ENCODE measurements at regions not wholly inside any gene's neighbourhood (a gene's known extent, or its start where the extent isn't known, plus 50 kb on each side); places are given as distances from the start of the nearest gene placed in this dataset.
"Not testable (repeated sequence)": the region's sequence is repeated elsewhere in the genome, so short reads cannot be mapped to it uniquely, and the experiment has no call there.

DNA sequence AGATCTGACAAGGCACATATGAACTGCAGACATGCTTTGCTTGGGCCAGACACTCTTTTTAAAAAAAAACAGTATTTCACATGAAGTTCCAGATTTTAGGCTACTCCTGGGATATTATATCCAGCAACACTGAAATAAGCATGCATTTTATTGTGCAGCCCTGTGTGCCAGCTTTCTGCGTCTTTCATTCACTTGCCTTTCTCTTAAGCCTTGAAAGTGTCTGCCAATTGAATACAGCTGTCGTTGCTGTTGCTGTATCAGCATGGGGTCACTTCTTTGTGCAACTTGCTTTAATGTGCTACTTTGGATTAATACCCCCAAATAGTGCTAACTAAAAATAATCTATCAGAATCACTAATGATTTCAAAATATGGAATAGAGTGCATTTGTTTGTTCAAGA is 657.8 kb downstream of the SLITRK6 start:
- no peak for DNase-seq (ENCODE audit: low read depth in 3 of 3, low spot score in 2 of 3)

DNA sequence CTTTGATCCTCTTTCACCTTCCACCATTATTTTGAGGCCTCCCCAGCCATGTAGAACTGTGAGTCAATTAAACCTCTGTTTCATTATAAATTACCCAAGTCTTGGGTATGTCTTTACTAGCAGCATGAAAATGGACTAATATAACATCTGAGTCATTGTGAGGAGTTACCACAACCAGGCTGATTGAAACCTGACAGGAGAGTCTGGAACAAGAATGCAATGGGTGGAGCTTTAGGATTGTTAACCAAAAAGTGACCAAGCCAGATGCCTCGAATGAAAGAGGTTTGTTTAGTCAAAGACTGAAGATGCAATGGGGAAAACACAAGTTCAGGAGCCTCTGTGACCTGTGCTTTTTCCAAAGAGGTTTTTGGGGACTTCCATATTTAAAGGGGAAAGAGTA is 659.0 kb downstream of the SLITRK6 start:
- DNase-seq (ENCODE audit: low read depth in 3 of 3, low spot score in 2 of 3): no peak

DNA sequence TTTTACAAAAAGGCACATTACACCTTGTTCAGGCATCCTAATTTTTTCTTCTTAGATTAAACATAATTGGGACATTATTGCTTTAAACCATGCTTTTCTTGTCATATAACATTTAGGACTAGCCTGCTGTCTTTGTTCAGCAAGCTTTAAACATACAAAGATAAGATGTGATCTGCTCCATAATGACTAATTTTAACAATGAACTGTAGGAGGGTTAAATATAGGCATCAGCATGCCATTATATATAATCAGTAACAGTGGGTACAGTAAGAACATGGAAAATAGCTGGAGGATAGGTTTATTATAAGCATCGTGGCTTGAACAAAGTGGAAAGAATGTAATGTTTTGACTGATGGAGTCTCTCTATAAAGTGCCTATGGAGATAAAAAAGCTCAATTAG is 661.7 kb downstream of the SLITRK6 start:
- no peak for DNase-seq (ENCODE audit: low read depth in 3 of 3, low spot score in 2 of 3)

DNA sequence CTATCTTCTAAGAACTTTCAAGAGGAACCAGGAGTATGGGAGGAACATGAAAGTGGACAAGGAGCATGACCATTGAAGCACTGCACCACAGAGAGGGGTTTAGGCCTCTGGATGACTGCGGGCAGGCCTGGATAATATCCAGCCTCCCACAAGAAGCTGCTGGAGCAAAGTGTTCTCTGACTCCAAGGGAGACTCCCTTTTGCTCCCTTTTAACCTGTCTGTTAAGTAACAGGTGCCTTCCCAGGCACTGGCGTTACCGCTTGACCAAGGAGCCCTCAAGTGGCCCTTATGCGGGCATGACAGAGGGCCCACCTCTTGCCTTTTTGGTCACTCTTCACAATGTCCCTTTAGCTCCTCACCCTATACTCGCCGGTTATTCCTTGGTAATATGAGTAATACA is 666.2 kb downstream of the SLITRK6 start:
- no peak for DNase-seq (ENCODE audit: low read depth in 3 of 3, low spot score in 2 of 3)

DNA sequence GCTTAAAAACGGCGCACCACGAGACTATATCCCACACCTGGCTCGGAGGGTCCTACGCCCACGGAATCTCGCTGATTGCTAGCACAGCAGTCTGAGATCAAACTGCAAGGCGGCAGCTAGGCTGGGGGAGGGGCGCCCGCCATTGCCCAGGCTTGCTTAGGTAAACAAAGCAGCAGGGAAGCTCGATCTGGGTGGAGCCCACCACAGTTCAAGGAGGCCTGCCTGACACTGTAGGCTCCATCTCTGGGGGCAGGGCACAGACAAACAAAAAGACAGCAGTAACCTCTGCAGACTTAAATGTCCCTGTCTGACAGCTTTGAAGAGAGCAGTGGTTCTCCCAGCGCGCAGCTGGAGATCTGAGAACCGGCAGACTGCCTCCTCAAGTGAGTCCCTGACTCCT is 675.7 kb downstream of the SLITRK6 start:
- DNase-seq (ENCODE audit: low read depth in 3 of 3, low spot score in 2 of 3): not testable (repeated sequence)

DNA sequence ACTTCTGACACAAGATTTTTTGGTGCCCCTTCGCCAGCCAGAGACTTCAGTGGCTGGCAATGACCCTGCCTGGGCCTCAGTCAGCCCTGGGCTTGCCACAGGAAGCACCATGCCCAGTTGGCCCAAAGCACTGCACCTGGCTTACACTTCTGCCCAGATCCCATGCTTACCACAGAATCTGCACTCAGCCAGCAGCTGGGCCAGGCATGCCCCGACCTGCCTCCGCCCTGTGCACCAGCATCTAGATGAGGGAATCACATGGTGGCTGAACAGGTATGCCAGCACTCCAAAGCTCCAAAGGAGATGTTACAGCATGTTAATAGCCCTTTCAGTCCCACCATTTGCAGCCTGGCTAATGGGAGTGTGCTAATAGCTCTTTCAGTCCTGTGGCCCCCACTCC is 690.9 kb downstream of the SLITRK6 start:
- DNase-seq (ENCODE audit: low read depth in 3 of 3, low spot score in 2 of 3): no peak

DNA sequence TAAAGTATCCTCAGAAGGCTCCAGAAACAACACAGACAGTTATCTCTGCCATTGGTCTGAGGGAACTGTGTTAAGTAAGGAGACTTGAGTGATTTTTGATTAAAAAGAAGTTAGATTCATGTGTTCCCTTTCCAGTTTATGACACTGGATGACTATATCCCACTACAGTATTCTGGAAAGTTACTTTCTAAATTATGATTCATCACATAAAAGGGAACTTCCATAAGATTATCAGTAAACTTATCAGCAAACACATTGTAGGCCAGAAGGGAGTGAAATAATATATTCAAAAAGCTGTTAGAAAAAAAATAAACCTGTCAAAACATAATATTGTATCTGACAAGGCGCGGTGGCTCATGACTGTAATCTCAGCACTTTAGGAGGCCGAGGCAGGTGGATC is 700.0 kb downstream of the SLITRK6 start:
- DNase-seq (ENCODE audit: low read depth in 3 of 3, low spot score in 2 of 3): no peak

DNA sequence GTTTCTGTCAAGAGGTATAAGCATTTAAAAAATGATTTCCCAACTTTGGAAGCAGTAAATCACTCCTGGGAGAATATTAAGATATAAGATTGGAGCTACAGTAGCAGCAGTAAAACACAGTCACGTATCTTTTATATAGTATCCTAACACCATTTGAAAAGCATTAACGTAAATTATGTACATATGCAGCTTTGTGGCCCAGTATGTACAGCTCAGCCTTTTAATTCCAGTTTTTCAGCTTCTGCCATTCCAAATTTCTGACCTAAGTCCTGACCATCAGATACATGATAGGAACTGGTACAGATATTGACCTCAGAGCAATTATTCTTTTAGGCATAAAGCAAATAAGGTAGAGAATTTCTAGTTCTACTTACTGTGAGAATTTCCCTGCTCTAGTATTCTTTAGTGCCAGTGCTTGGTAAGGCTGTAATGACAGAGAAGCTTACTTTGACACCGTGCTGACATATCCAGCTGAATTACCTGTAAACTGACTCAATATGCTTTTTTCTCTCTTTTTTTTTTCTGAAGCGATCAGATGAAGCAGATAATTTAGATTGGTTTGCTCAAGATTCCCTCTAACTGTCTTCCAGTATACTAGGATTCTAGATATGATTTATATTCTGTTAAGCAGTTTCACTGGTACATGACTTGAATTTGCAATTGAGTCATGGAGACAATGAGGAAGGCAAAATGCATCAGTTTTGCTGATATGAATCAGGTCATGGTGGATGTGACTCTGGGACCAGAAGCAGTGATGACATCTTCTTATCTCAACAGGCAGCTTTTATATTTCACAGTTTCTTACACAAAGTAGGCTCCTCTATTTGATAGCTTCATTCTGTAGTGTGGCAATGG is 703.6 kb downstream of the SLITRK6 start:
- no peak for DNase-seq (ENCODE audit: low read depth in 3 of 3, low spot score in 2 of 3)

DNA sequence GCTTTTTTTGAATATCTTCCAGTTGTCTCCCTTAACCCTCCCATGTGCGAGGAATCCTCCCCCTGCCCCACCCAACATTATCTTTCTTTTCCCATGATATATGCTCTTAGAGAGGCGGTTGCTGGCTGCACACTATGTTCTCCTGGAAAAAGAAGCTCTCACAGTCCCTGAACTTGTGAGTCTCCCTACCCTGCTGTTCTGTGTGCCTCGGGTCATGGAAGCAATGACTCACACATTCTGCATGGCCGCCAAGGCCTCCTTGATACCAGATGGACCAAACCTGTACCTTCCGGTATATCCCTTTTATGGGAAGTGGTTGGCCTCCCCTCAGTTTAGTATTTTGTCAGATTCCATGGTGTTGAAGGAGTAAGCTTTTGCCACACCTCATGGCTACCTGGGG is 705.4 kb downstream of the SLITRK6 start:
- DNase-seq (ENCODE audit: low read depth in 3 of 3, low spot score in 2 of 3): no peak

DNA sequence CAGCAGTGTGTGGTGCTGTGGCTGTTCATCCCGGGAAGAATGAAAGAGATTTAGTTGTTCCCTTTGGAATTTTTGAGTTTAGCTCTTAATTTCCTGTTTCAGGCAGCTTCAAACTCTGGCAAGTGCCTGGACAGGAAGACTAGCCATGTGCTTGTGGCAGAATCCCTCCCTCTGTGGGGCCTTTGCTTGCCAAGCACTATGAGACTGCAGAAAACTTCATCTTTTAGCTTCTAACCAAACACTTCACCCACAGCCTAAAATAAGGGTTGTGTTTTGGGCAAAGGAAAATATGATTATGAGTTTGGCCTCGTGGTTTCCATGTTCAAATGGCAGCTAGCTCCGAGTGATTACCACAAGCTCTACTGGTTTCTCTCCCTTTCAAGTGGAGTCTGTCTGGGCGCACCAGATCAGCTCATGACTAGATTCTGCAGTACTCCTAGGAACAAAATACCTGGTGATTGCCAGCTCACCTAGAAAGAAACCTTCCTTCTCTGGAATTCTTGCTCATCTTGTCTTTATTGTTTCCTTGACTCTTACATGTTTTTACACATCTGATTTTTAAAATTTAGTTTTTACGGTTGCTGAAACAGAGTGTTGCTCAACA is 707.5 kb downstream of the SLITRK6 start:
- DNase-seq (ENCODE audit: low read depth in 3 of 3, low spot score in 2 of 3): no peak

DNA sequence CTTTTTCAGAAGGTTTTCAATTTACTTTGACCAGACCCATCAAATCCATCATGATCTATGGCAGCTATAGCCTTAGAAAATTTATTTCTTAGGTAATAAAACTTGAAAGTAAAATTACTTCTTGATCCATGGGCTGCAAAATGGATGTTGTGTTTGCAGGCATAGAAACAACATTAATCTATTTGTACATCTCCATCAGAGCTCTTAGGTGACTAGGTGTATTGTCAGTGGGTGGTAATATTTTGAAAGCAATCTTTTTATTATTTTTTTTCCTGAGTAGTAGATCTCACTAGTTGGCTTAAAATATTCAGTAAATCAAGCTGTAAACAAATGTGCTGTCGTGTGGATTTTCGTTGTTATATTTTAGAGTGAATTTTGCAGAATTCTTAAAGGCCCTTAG is 710.0 kb downstream of the SLITRK6 start:
- DNase-seq (ENCODE audit: low read depth in 3 of 3, low spot score in 2 of 3): no peak

DNA sequence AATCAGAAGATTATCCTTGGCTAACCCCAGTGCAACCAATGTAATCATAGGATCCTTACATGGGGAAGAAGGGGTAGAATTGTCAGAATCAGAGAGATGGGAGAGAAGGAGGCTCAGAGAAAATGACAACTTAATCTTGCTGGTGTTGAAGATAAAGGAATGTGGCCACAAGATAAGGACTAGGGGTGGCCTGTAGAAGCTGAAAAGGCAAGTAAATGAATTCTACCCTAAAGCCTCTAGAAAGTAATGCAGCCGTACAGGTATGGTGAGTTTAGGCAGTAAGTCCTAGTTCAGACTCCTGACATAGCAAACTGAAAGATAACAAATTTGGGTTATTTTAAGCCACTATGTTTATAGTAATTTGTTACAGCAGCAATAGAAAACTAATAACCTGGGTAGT is 718.5 kb downstream of the SLITRK6 start:
- DNase-seq (ENCODE audit: low read depth in 3 of 3, low spot score in 2 of 3): no peak

DNA sequence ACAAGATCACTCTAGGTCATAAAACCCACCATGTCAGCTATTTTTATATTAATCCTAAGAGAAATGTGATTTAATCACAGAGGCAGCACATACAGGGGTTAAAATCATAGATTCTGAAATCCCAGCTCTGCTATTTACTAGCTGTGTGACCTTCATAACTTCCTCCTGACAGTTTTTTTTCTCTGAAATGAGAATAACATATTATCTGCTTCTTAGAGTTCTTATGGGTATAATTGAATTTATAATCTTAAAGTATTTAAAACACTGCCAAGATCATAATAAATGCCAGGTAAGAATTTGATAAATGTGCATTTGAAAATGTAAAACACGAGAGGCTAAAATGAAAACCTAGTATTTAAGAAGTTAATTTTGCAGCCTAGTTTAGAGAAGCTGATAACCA is 722.9 kb downstream of the SLITRK6 start:
- no peak for DNase-seq (ENCODE audit: low read depth in 3 of 3, low spot score in 2 of 3)

DNA sequence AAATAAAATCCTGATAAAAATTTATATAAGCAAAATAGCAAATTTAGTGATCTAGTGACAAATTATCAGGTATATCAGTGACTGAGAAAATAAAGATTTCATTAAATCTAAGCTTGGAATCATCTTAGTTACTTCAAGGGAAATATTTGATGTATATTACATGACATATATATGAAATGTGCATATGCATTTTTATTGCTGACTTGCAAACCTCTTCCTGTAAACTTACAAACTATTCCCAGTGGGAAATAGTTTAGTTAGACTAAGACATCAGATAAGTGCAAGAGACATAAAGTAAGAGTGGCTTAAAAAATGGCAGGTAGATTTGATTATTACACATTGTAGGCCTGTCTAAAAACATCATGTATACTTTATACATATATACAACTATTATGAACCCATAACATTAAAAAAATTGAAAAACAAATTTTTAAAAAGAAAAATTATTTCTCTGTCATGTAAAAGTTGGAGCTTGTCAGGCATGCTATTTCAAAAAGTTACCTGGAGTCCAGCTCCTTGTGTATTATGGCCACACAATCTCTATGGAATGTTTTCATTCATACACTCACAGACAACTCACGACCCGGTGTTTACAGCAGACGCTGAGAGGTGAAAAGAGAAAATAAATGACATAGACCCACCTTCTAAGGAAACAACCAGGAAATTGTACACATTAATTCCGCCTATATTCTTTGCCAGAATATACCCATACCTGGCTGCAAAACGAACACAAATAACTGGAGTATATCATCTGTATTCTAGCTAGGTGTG is 724.5 kb downstream of the SLITRK6 start:
- no peak for DNase-seq (ENCODE audit: low read depth in 3 of 3, low spot score in 2 of 3)

DNA sequence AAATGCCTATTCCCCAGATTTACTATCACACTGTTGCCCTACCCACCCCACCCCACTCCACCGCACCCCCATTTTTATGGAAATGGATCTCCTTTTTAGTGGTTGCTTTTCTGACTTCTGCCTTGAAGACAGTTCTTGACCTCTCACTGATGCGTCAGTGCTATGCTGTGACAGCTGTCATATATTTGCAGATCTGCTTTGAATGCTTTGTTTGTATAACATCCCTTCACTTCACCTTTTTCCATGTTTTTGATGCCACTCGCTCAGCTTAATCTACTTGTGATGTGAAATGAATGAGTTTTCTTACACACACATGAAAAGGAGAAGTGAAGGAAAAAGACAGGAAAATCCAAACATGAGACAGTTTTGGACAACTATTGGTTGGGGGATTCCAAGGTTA is 731.0 kb downstream of the SLITRK6 start:
- no peak for DNase-seq (ENCODE audit: low read depth in 3 of 3, low spot score in 2 of 3)

DNA sequence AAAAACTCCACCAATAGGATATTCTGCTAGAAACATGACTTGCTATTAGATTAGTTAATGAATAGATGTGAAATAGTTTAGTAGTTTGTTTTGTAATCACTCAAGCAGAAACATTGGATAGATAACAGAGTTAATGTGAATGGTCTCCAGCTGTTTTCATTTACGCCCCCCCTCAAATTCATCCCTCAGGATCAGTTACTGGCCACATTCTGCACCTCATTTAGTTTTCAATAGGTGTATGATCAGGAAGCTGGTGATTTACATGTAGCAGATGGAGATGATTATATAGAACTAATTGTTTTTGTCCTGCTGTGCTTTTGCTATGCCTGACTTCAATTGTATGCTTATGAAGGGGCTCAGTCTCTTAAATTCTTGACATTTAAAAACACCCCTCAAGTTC is 759.0 kb downstream of the SLITRK6 start:
- DNase-seq (ENCODE audit: low read depth in 3 of 3, low spot score in 2 of 3): no peak

DNA sequence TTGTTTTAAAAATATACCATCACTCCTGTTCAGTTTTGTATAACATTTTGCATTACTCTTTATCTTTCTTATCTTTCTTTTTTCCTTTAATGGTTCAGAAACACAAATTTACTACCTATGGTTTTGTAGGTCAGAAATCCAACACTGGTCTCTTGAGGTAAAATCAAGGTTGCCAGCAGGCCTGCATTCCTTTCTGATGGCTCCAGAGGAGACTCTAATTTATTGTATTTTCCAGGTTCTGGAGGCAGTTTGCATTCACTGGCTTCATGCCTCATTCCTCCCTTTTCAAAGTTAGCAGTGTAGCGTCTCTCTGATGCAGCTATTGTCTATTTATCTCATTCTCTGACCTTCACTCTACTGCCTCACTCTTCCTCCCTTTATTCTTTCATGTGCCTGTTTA is 767.4 kb downstream of the SLITRK6 start:
- DNase-seq (ENCODE audit: low read depth in 3 of 3, low spot score in 2 of 3): no peak

DNA sequence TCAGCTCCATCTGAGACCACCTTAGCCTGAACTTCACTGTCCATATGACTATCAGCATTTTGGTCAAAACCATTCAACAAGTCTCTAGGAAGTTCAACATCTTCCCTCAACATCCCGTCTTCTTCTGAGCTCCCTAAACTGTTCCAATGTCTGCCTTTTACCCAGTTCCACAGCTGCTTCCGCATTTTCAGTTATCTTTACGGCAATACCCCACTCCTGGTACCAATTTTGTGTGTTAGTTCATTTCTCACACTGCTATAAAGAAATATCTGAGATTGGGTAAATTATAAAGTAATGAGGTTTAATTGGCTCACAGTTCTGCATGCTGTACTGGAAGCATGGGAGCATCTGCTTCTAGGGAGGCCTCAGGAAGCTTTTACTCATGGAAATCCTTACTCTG is 771.2 kb downstream of the SLITRK6 start:
- DNase-seq (ENCODE audit: low read depth in 3 of 3, low spot score in 2 of 3): no peak

DNA sequence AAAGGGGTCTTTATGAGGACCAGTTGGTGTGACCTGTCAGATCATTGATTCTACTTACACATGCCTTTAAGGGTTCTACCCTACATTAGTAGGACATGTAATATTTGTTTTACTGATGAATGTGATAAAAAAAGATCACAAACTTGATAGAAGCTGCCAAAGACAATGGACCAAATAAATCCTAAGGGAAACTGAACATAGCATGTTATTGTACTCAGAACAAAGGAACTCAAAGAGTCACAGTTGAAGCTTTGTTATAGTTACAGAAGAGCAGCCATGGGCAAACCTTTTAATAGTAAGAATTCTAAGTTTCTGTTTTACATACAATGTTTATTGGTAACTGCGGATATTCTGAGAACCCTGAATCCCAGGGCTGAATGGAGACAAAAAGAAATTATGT is 780.1 kb downstream of the SLITRK6 start:
- no peak for DNase-seq (ENCODE audit: low read depth in 3 of 3, low spot score in 2 of 3)

DNA sequence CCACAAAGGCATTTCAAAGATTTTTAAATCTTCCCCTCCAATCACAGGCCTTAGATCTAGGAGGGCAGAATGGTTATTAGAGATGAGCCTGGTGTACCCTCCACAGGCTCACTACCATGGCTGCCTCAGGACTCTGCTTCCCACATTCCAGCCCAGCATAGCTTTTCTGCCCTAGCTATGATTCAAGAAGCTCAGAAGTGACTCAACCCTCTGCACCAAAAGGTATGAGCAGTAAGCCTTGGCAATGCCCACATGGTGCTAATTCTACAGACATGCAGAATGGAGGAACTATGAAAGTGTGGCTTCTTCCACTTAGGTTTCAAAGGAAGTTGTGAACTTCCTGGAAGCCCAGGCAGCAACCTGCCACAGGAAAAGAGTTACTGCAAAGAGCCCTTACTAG is 786.2 kb downstream of the SLITRK6 start:
- DNase-seq (ENCODE audit: low read depth in 3 of 3, low spot score in 2 of 3): no peak

DNA sequence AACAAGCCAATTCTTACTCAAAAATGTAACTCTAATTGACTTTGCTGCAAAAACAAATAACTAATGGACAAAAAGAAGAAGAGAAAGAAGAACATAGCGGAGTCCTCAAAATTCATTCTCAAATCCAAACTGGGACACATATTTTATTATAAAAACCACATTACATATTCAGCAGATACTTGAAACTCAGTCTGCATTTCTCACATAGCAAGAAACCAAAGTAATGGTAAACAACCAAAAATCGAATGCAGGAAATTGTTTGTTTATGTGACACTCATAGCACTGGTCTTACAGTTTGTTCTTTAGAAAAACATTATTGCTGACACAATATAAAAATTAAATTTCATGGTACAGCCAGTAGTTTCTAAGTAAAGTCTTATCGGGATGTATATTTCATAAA is 789.8 kb downstream of the SLITRK6 start:
- no peak for DNase-seq (ENCODE audit: low read depth in 3 of 3, low spot score in 2 of 3)

DNA sequence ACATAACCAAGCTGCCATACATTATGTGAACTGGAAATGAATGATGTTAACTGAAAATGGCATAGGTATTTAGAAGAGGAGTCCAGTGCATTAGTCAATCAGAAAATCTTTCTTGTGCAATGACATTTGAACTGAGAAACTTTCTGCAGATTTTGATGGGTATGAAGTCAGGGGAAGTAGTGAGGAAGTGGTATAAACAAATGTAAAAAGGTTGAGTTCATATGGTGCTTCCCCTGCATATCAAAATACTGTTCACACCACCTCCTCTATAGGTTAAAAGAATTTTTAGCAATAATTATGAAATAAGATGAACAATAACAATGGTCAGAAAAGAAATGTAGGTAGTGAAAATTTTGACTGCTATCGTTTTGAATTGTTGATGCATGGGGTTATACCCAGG is 800.0 kb downstream of the SLITRK6 start:
- no peak for DNase-seq (ENCODE audit: low read depth in 3 of 3, low spot score in 2 of 3)
